ENCODE measurements at regions not wholly inside any gene's neighbourhood (a gene's known extent, or its start where the extent isn't known, plus 50 kb on each side); places are given as distances from the start of the nearest gene placed in this dataset.
A peak's percentile ranks its signal among the peaks of the same experiment; 100 is the strongest.

GRCh38 chr9:134266418-134266817, 59.8 kb upstream of the RXRA start:
- no peaks in the 10 kb centered on the region for H3K79me2 ChIP-seq (ENCODE audit: control insufficient read depth in 1 of 2, insufficient read depth in 2 of 2, low read length in 2 of 2)
- peaks cover 6% of the 10 kb centered on the region; the same call in 1 of the 2 replicates for H3K23me2 ChIP-seq (ENCODE audit: low read depth, low read length)
- 87 to 100% methylated on average over 2 of the region's 2 CpGs for WGBS, 2 experiments (ENCODE audit: extremely low coverage in 1 of 2, insufficient coverage in 1 of 2, insufficient read length in 1 of 2, insufficient replicate concordance in 2 of 2, low coverage in 1 of 2, low lambda C conversion rate in 2 of 2, missing lambda C conversion rate in 1 of 2)
- no peak overlapping the region for H2BK15ac ChIP-seq (ENCODE audit: low read length)
- no peak overlapping the region for H3K4me2 ChIP-seq (ENCODE audit: insufficient read depth in 1 of 2, low read depth in 2 of 2, low read length in 2 of 2)
- no peak for FAIRE-seq
- H3K4ac ChIP-seq (replicated peaks; ENCODE audit: insufficient read length, low read depth, low read length): no peak overlapping the region
- no peak overlapping the region for H3K9ac ChIP-seq (replicated peaks in 1 of 4; ENCODE audit: extremely low read depth in 1 of 4, low read depth in 3 of 4, low read length in 3 of 4)
- H2BK5ac ChIP-seq (ENCODE audit: low read depth, low read length): no peak overlapping the region
- H3K4me1 ChIP-seq (replicated peaks in 1 of 4; ENCODE audit: control insufficient read depth in 3 of 4, insufficient read depth in 4 of 4, low read length in 3 of 4): peaks cover 0 to 4% (median 0%) of the 10 kb centered on the region in 4 experiments; a peak in 3 of 7 replicates
- no peak overlapping the region for H4K5ac ChIP-seq (ENCODE audit: insufficient read length, low read depth, low read length)
- H3K23ac ChIP-seq (ENCODE audit: insufficient read length): no peak overlapping the region
- no peak overlapping the region for H2BK120ac ChIP-seq (replicated peaks; ENCODE audit: low read depth, low read length)
- ChIA-PET CTCF (ENCODE audit: partially characterized antibody) (interaction anchor here (0.9 to 3.0 kb wide), 3 partner anchors 79 to 176 kb away, joined by 3 to 15 read pairs (median 5); no protein-coding TSS in a partner anchor), POLR2A (ENCODE audit: partially characterized antibody) (no interaction called here)
- no peak overlapping the region for H2AK5ac ChIP-seq (ENCODE audit: low read depth, low read length)
- H3K36me3 ChIP-seq (ENCODE audit: control insufficient read depth in 2 of 4, insufficient read depth in 4 of 4, low read length in 3 of 4): no peaks in the 10 kb centered on the region
- peak overlapping the region; percentile 37 for H3K56ac ChIP-seq (replicated peaks; ENCODE audit: insufficient read length, low read depth, low read length)
- peaks cover 0 to 3% of the 10 kb centered on the region in 2 experiments; a peak in 1 of 4 replicates for H3K9me3 ChIP-seq (ENCODE audit: insufficient read depth in 2 of 2, low read depth in 1 of 2, low read length in 1 of 2)
- H2AFZ ChIP-seq (ENCODE audit: low read length): no peak overlapping the region
- H3K14ac ChIP-seq (ENCODE audit: insufficient read length): no peak overlapping the region
- no peak overlapping the region for H2BK20ac ChIP-seq (ENCODE audit: low read length)
- H3K27me3 ChIP-seq (replicated peaks in 1 of 4; ENCODE audit: control insufficient read depth in 3 of 4, extremely low read depth in 1 of 4, insufficient read depth in 3 of 4, low read length in 3 of 4): no peaks in the 10 kb centered on the region
- H3K4me3 ChIP-seq (ENCODE audit: extremely low read depth in 1 of 4, insufficient read depth in 2 of 4, low read depth in 3 of 4, low read length in 4 of 4): no peak overlapping the region
- no peak overlapping the region for H3K27ac ChIP-seq (ENCODE audit: low read depth, low read length)
- no peak overlapping the region for H2BK12ac ChIP-seq (ENCODE audit: low read depth, low read length)
- no peaks in the 10 kb centered on the region for H4K20me1 ChIP-seq (replicated peaks in 1 of 2; ENCODE audit: control insufficient read depth in 1 of 2, insufficient read depth in 2 of 2, low read length in 2 of 2)
- no peak for DNase-seq (ENCODE audit: low read depth in 1 of 2, low spot score in 2 of 2)
- no peak for TF ChIP-seq TAF1 (IDR thresholded peaks at IDR 0.05; ENCODE audit: low read depth, low read length)
- no peak for TF ChIP-seq RAD21 (IDR thresholded peaks at IDR 0.05 in 1 of 2, conservative IDR thresholded peaks at IDR 0.05 in 1 of 2; ENCODE audit: low read depth in 2 of 2, low read length in 2 of 2)
- TF ChIP-seq MAFK (IDR thresholded peaks at IDR 0.05; ENCODE audit: low read depth, low read length): no peak
- no peak for TF ChIP-seq NRF1 (IDR thresholded peaks at IDR 0.05; ENCODE audit: low read depth, low read length)
- TF ChIP-seq CHD2 (IDR thresholded peaks at IDR 0.05; ENCODE audit: low read length): no peak
- TF ChIP-seq SP4 (IDR thresholded peaks at IDR 0.05; ENCODE audit: low read length): no peak
- no peak for TF ChIP-seq PHF8 (conservative IDR thresholded peaks at IDR 0.05; ENCODE audit: low read depth, low read length)
- no peak for TF ChIP-seq CBX8 (IDR thresholded peaks at IDR 0.05; ENCODE audit: borderline replicate concordance, low read depth, low read length)
- H3K18ac ChIP-seq (ENCODE audit: extremely low read depth, low read length): no peak overlapping the region
- H4K8ac ChIP-seq (ENCODE audit: extremely low read depth, insufficient read depth, low read length): no peak overlapping the region
- H4K91ac ChIP-seq (replicated peaks; ENCODE audit: insufficient read length, low read length): no peak overlapping the region
- H3K79me1 ChIP-seq (ENCODE audit: low read depth, low read length): no peaks in the 10 kb centered on the region
